ENCODE measurements at regions not wholly inside any gene's neighbourhood (a gene's known extent, or its start where the extent isn't known, plus 50 kb on each side); places are given as distances from the start of the nearest gene placed in this dataset.

- Histone ChIP-seq H3K27ac (no peak overlapping the region), H3K27me3 (no peaks in the 10 kb centered on the region), H3K9me3 (peaks cover 0 to 12% (median 0%) of the 10 kb centered on the region in 4 donors), H3K4me3 (no peak overlapping the region), H3K4me1 (no peaks in the 10 kb centered on the region), H3K36me3 (no peaks in the 10 kb centered on the region)
- intact Hi-C loops (cut with DNase I; ENCODE audit: low total_unique reads), result no loop called here
- TF ChIP-seq POLR2A (IDR thresholded peaks at IDR 0.05) (no peak), POLR2AphosphoS5 (IDR thresholded peaks at IDR 0.05) (no peak), EP300 (IDR thresholded peaks at IDR 0.05) (no peak)
- TF ChIP-seq, protein P1, sequence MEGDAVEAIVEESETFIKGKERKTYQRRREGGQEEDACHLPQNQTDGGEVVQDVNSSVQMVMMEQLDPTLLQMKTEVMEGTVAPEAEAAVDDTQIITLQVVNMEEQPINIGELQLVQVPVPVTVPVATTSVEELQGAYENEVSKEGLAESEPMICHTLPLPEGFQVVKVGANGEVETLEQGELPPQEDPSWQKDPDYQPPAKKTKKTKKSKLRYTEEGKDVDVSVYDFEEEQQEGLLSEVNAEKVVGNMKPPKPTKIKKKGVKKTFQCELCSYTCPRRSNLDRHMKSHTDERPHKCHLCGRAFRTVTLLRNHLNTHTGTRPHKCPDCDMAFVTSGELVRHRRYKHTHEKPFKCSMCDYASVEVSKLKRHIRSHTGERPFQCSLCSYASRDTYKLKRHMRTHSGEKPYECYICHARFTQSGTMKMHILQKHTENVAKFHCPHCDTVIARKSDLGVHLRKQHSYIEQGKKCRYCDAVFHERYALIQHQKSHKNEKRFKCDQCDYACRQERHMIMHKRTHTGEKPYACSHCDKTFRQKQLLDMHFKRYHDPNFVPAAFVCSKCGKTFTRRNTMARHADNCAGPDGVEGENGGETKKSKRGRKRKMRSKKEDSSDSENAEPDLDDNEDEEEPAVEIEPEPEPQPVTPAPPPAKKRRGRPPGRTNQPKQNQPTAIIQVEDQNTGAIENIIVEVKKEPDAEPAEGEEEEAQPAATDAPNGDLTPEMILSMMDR (IDR thresholded peaks at IDR 0.05), result no peak
- DNase-seq, result no peak
- WGBS, 5 donors, result 77 to 87% (median 82%) methylated on average over 10 of the region's 10 CpGs
Measured at GRCh38 chr10:36692759-36693158, 432.6 kb upstream of the ANKRD30A start.

DNA sequence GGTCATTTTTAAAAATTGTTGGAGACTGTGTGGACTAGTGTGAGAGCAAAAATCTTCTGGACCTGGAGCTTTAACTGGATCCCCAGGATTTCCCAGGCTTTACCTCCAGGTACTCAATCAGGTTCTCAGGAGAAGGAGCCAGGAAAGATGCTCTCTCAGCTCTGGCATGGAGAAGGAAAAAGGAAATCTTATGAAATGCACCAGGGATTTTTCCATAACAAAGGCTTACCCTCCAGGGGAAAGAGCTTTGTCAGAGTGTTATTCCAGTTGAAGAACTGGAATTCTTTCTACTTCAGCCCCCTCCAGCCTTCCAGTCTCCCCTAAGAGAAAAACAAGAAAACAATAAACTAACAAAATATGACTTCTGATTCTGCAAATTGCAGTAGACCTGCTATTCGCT lies 436.7 kb upstream of the ANKRD30A start:
- no peak overlapping the region for H3K27ac ChIP-seq
- intact Hi-C loops (cut with DNase I; ENCODE audit: low total_unique reads), result no loop called here
- H3K4me1 ChIP-seq, result no peaks in the 10 kb centered on the region
- peaks cover 0 to 3% (median 0%) of the 10 kb centered on the region in 4 donors for H3K9me3 ChIP-seq
- no peak for DNase-seq
- no peaks in the 10 kb centered on the region for H3K36me3 ChIP-seq
- H3K4me3 ChIP-seq, result no peak overlapping the region
- 79 to 100% (median 84%) methylated on average over 1 of the region's 1 CpG for WGBS, 5 donors
- TF ChIP-seq POLR2AphosphoS5 (IDR thresholded peaks at IDR 0.05) (no peak), EP300 (IDR thresholded peaks at IDR 0.05) (no peak), POLR2A (IDR thresholded peaks at IDR 0.05) (no peak)
- TF ChIP-seq, protein P1 (IDR thresholded peaks at IDR 0.05), result no peak
- no peaks in the 10 kb centered on the region for H3K27me3 ChIP-seq

- H3K4me3 ChIP-seq, result no peak overlapping the region
- H3K9me3 ChIP-seq, result no peaks in the 10 kb centered on the region
- H3K4me1 ChIP-seq, result no peaks in the 10 kb centered on the region
- no peaks in the 10 kb centered on the region for H3K36me3 ChIP-seq
- 26 to 78% (median 52%) methylated on average over 2 of the region's 2 CpGs for WGBS, 5 donors
- no peaks in the 10 kb centered on the region for H3K27me3 ChIP-seq
- intact Hi-C loops (cut with DNase I; ENCODE audit: low total_unique reads), result no loop called here
- no peak for DNase-seq
- no peak overlapping the region for H3K27ac ChIP-seq
- no peak for TF ChIP-seq POLR2A (IDR thresholded peaks at IDR 0.05)
- no peak for TF ChIP-seq EP300 (IDR thresholded peaks at IDR 0.05)
Measured at GRCh38 chr10:36683421-36683820, 442.0 kb upstream of the ANKRD30A start.

DNA sequence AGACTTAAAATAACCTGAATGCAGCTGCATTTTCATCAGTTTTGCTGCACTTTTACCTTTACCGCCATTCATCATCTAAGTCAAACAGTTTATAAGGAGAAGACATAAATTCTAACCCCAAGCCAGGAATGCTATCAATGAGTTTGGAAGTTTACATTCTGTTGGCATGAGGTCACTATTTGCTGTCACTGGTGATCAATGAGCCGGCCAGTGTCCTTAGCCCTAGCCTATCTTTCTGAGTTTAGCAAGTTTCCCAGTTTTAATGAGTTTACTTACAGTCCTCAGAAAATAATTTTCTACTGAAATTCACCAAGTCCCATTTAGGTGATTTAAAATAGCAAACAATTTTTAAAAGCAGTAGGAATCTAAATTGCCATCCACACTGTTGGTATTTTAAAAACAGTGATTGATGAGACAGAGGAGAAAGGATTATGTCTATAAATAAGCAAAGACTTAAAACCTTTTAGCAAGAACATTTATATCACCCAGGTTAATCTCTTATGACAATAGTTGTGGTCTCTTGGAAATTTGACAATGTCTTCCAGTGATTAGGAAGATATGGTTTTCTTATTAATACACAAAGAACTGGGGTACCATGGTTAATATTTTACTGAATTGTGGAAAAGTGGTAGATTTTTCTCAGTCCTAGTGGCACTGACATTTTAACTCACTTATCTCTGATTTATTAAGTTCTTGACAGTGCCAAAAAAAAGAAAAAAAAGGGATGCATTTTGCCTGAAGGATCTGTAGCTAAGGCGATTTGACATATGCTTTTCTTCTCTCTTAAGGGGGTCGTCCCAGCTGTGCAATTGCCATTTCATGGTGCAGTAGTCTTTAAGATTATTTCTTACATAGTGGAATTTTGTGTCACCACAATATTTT lies 443.4 kb upstream of the ANKRD30A start:
- Histone ChIP-seq H3K27ac (no peak overlapping the region), H3K4me1 (no peaks in the 10 kb centered on the region), H3K27me3 (no peaks in the 10 kb centered on the region), H3K9me3 (no peaks in the 10 kb centered on the region), H3K36me3 (no peaks in the 10 kb centered on the region), H3K4me3 (no peak overlapping the region)
- 34 to 52% (median 41%) methylated on average over 4 of the region's 4 CpGs for WGBS, 5 donors
- peak in 1 of 2 donors; percentile 32 for DNase-seq
- intact Hi-C loops (cut with DNase I; ENCODE audit: low total_unique reads), result no loop called here
- TF ChIP-seq EP300 (IDR thresholded peaks at IDR 0.05) (no peak), POLR2A (IDR thresholded peaks at IDR 0.05) (no peak), POLR2AphosphoS5 (IDR thresholded peaks at IDR 0.05) (no peak)
- TF ChIP-seq, protein P1 (IDR thresholded peaks at IDR 0.05), result no peak

- H3K27ac ChIP-seq, result no peak overlapping the region
- intact Hi-C loops (cut with DNase I; ENCODE audit: low total_unique reads), result no loop called here
- WGBS, 5 donors, result 76 to 85% (median 76%) methylated on average over 9 of the region's 9 CpGs
- H3K27me3 ChIP-seq, result no peaks in the 10 kb centered on the region
- no peaks in the 10 kb centered on the region for H3K4me1 ChIP-seq
- DNase-seq, result no peak
- no peaks in the 10 kb centered on the region for H3K36me3 ChIP-seq
- H3K9me3 ChIP-seq, result no peaks in the 10 kb centered on the region
- no peak overlapping the region for H3K4me3 ChIP-seq
- TF ChIP-seq EP300 (IDR thresholded peaks at IDR 0.05) (no peak), POLR2A (IDR thresholded peaks at IDR 0.05) (no peak), POLR2AphosphoS5 (IDR thresholded peaks at IDR 0.05) (no peak)
- TF ChIP-seq, protein P1 (IDR thresholded peaks at IDR 0.05), result no peak
Measured at GRCh38 chr10:36679554-36679953, 445.8 kb upstream of the ANKRD30A start.
